DND-41 (cell line): ENCODE measurements at regions not wholly inside any gene's neighbourhood (a gene's known extent, or its start where the extent isn't known, plus 50 kb on each side); places are given as distances from the start of the nearest gene placed in this dataset.

Experiments
- CTCF ChIP-seq: IDR thresholded peaks from 2 replicates; pipeline ENCODE4 v1.5.1; 2012; ENCODE audit warnings: borderline replicate concordance, low read length, moderate library complexity, mild to moderate bottlenecking; ENCODE audit not compliant: poor library complexity, severe bottlenecking; ENCODE audit errors: extremely low read depth
- EZH2 ChIP-seq: IDR thresholded peaks from 3 replicates; pipeline ENCODE4 v1.6.1; 2012; ENCODE audit warnings: borderline replicate concordance, low read depth, mild to moderate bottlenecking, moderate library complexity, low read length, inconsistent platforms; ENCODE audit not compliant: severe bottlenecking

- TF ChIP-seq CTCF = no peak
- no peak for TF ChIP-seq EZH2
These were observed 159.6 kb downstream of the TOMM20 start for GRCh38 chr1:234969011-234969441.
